GM10266 (cell line): ENCODE measurements at regions not wholly inside any gene's neighbourhood (a gene's known extent, or its start where the extent isn't known, plus 50 kb on each side); places are given as distances from the start of the nearest gene placed in this dataset.

Experiments used
- DNase-seq: peaks from one replicate; pipeline ENCODE4 v3.0.0; 2012; ENCODE audit errors: extremely low spot score
- TF ChIP-seq, protein P1 (sequence below): IDR thresholded peaks from 2 replicates; pipeline ENCODE4 v1.5.1; 2012; ENCODE audit warnings: mild to moderate bottlenecking, low read depth; ENCODE audit not compliant: control insufficient read depth, insufficient read depth; ENCODE audit errors: missing control alignments

- DNase-seq: no peak
- TF ChIP-seq, protein P1, sequence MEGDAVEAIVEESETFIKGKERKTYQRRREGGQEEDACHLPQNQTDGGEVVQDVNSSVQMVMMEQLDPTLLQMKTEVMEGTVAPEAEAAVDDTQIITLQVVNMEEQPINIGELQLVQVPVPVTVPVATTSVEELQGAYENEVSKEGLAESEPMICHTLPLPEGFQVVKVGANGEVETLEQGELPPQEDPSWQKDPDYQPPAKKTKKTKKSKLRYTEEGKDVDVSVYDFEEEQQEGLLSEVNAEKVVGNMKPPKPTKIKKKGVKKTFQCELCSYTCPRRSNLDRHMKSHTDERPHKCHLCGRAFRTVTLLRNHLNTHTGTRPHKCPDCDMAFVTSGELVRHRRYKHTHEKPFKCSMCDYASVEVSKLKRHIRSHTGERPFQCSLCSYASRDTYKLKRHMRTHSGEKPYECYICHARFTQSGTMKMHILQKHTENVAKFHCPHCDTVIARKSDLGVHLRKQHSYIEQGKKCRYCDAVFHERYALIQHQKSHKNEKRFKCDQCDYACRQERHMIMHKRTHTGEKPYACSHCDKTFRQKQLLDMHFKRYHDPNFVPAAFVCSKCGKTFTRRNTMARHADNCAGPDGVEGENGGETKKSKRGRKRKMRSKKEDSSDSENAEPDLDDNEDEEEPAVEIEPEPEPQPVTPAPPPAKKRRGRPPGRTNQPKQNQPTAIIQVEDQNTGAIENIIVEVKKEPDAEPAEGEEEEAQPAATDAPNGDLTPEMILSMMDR: no peak
Observed at GRCh38 chr9:82555431-82556051, 507.4 kb downstream of the RASEF start.

- DNase-seq: no peak
- TF ChIP-seq, protein P1: no peak
Observed at GRCh38 chr9:82558346-82558745, 504.6 kb downstream of the RASEF start.

DNA sequence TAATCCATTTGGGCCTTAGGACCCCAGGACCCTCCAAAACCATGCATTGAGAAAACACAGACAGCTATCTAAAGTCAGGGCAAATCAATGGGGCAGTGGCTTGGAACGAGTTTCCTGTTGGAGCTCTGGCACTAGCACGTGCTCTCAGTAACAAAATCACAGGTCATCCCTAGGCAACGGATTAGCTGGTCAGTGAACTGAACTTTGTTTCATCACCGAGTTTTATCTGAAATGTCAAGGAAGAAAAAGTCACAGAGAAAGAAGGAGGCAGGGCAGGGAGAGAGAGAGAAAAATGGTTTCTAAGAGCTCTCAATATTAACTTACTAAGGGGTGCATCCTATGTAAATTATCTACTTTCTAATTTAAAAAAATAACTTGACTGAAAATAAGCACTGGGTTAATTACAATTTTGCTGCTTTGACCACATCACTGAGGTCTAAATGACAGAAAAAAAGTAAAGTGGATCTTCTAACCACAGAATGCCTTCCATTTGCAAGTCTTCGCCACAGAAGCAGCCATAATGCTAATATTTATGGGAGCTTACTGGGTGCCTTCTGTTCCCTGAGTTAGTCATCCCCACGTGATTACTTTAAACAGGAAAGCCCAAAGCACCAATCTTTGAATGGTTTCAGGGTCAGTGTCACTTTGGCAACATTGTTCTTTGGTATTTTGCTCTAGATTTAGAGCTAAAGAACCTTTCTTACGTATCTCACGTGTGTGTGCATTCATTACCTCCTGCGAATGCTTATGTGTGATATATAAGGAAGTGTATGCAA, 503.9 kb downstream of the RASEF start:
- DNase-seq: no peak
- TF ChIP-seq, protein P1: no peak

DNA sequence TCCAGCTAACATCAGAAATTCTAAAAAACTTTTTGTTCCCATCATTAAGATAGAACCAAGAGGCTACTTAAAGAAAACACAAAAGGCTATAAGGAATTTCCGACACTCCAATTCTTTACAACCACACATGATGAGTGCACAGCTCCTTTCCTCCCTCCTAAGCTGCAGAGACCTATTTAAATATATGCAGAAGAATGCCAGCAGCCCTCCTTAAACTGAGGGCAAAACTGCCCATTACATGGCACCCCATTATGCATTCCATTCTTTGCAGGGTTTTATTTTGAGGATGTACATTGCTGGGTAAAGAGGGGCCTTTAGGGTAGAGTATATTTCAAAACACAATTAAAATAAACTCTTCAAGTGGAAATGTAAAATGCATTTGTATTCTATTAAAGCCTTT, 502.9 kb downstream of the RASEF start:
- TF ChIP-seq, protein P1: no peak
- no peak for DNase-seq

DNA sequence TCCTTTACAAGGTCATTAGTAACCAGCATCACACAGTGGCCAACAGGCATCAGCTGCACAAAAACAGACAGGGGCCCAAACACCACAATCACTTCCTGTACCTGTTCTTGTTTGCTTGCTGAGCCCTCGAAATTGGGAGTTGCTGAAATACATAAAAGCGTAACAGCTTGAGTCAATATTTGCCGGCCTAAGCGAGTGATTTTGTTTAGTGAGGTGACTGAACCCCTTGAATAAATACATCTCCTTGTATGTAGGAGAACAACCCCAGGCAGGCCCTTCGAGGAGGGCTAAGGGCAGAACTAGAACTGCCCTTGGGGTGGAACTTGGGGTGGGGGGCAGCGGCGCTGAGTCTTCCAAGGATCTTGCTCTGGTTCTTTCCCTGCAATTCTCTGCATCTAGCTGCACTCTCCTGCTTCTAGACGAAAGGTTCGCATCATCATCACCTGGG, 502.5 kb downstream of the RASEF start:
- TF ChIP-seq, protein P1: no peak
- no peak for DNase-seq

GRCh38 chr9:82563094-82563493, 499.8 kb downstream of the RASEF start:
- TF ChIP-seq, protein P1: no peak
- DNase-seq: no peak

DNA sequence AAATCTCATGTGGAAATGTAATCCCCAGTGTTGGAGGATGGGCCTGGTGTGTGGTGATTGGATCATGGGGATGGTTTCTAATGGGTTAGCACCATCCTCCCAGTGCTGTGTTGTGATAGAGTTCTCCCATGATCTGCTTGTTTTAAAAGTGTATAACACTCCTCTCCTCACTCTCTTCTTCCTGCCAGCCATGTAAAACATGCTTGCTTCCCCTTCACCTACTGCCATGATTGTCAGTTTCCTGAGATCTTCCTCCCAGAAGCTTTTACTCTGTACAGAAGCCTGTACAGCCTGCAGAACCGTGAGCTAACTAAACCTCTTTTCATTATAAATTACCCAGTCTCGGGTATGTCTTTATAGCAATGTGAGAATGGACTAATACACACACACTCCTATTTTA, 499.1 kb downstream of the RASEF start:
- TF ChIP-seq, protein P1: no peak
- DNase-seq: no peak
